ENCODE measurements at regions not wholly inside any gene's neighbourhood (a gene's known extent, or its start where the extent isn't known, plus 50 kb on each side); places are given as distances from the start of the nearest gene placed in this dataset.

DNA sequence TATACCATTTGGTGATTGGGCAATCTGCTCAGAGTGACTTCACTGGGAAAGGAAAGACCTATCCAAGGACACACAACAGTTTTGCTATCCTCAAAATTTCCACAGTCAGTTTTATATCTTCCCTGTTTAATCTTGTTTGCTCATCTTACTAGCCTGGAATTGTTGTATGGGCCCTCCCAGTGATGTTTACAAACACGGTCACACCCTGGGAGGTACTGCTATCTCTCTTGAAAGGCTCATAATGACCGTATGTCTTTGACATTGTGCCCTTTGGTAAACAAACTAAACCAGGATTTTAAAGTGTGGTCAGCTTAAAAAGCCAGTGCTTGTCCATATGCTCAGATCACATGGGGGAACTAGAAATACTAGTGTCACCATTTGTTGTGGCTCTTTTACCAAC is 277.0 kb downstream of the CDH2 start:
- Histone ChIP-seq H3K4me3 (ENCODE audit: low read depth, low read length) (no peak overlapping the region), H3K27ac (no peak overlapping the region), H3K9me3 (ENCODE audit: severe bottlenecking) (no peaks in the 10 kb centered on the region), H3K27me3 (ENCODE audit: insufficient read depth, low read depth, severe bottlenecking) (no peaks in the 10 kb centered on the region), H3K36me3 (no peaks in the 10 kb centered on the region)
- TF ChIP-seq, protein P1, sequence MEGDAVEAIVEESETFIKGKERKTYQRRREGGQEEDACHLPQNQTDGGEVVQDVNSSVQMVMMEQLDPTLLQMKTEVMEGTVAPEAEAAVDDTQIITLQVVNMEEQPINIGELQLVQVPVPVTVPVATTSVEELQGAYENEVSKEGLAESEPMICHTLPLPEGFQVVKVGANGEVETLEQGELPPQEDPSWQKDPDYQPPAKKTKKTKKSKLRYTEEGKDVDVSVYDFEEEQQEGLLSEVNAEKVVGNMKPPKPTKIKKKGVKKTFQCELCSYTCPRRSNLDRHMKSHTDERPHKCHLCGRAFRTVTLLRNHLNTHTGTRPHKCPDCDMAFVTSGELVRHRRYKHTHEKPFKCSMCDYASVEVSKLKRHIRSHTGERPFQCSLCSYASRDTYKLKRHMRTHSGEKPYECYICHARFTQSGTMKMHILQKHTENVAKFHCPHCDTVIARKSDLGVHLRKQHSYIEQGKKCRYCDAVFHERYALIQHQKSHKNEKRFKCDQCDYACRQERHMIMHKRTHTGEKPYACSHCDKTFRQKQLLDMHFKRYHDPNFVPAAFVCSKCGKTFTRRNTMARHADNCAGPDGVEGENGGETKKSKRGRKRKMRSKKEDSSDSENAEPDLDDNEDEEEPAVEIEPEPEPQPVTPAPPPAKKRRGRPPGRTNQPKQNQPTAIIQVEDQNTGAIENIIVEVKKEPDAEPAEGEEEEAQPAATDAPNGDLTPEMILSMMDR (IDR thresholded peaks at IDR 0.05; ENCODE audit: low read depth, low read length): no peak
- DNase-seq: no peak

DNA sequence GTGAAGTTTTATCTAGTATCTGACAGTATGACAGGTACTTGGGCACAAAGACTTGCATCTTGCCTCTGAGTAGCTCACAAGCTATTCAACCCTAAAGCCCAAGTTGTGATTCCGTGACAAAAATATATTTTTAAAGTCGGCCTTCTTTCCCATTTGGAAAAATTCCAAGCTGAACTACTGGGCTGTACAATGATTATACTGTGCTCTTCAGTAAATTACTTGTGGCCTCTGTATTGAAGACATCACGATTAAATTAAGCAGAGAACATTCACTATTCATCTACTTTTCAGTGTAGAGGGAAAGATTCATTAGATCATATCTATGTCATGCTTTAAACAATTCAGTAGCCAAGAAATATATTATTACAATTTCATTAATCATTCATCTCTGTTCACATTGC is 282.2 kb downstream of the CDH2 start:
- Histone ChIP-seq H3K36me3 (no peaks in the 10 kb centered on the region), H3K27ac (no peak overlapping the region), H3K4me3 (ENCODE audit: low read depth, low read length) (no peak overlapping the region), H3K9me3 (ENCODE audit: severe bottlenecking) (no peaks in the 10 kb centered on the region), H3K27me3 (ENCODE audit: insufficient read depth, low read depth, severe bottlenecking) (no peaks in the 10 kb centered on the region)
- TF ChIP-seq, protein P1 (IDR thresholded peaks at IDR 0.05; ENCODE audit: low read depth, low read length): no peak
- no peak for DNase-seq

DNA sequence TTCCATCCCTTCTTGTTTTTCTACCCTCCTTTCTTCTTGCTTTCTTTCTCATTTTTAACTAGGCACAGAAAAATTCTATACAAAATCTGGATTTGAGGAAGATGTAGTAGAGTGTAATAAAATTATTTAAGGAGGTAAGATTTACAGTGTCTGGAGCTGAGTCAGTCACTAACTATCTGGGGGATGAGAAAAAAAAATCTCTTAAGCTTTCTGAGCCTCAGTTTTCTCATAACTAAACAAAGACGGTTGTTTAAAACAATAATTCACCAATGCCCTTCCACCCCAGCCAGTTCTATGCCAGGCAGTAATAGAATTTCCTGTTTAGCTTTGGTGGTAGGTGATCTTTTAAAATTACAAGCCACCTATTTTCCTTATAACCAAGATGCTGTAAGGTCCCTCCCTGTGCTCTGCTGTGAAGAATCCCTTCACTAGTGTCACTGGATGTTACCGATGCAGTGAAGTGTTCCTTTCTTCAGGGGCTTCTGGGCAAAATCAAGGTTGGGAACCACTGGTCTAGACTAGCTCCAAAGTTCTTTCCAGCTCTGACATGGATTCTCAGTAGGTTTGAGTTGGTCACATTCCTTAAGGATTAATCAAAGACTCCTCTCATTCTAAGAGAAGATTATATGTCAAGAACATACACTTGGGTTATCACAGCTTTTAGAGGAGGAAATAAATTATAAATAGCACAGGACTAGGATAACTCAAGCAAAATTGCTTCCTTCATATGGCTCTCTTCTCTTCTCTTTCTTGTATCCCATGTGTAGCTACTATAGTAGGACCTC is 289.0 kb downstream of the CDH2 start:
- DNase-seq: no peak
- Histone ChIP-seq H3K36me3 (no peaks in the 10 kb centered on the region), H3K4me3 (ENCODE audit: low read depth, low read length) (no peak overlapping the region), H3K27me3 (ENCODE audit: insufficient read depth, low read depth, severe bottlenecking) (no peaks in the 10 kb centered on the region), H3K9me3 (ENCODE audit: severe bottlenecking) (no peaks in the 10 kb centered on the region), H3K27ac (no peak overlapping the region)
- TF ChIP-seq, protein P1 (IDR thresholded peaks at IDR 0.05; ENCODE audit: low read depth, low read length): no peak

- H3K27ac ChIP-seq: no peak overlapping the region
- no peaks in the 10 kb centered on the region for H3K27me3 ChIP-seq (ENCODE audit: insufficient read depth, low read depth, severe bottlenecking)
- H3K36me3 ChIP-seq: no peaks in the 10 kb centered on the region
- H3K9me3 ChIP-seq (ENCODE audit: severe bottlenecking): no peaks in the 10 kb centered on the region
- TF ChIP-seq, protein P1 (IDR thresholded peaks at IDR 0.05; ENCODE audit: low read depth, low read length): no peak
- no peak for DNase-seq
- no peak overlapping the region for H3K4me3 ChIP-seq (ENCODE audit: low read depth, low read length)
Observed at GRCh38 chr18:27887287-27887686, 289.6 kb downstream of the CDH2 start.

GRCh38 chr18:27879540-27879939 is 297.4 kb downstream of the CDH2 start:
- H3K27ac ChIP-seq: no peak overlapping the region
- H3K27me3 ChIP-seq (ENCODE audit: insufficient read depth, low read depth, severe bottlenecking): no peaks in the 10 kb centered on the region
- no peaks in the 10 kb centered on the region for H3K36me3 ChIP-seq
- no peak overlapping the region for H3K4me3 ChIP-seq (ENCODE audit: low read depth, low read length)
- H3K9me3 ChIP-seq (ENCODE audit: severe bottlenecking): no peaks in the 10 kb centered on the region
- TF ChIP-seq, protein P1 (IDR thresholded peaks at IDR 0.05; ENCODE audit: low read depth, low read length): no peak
- DNase-seq: no peak

DNA sequence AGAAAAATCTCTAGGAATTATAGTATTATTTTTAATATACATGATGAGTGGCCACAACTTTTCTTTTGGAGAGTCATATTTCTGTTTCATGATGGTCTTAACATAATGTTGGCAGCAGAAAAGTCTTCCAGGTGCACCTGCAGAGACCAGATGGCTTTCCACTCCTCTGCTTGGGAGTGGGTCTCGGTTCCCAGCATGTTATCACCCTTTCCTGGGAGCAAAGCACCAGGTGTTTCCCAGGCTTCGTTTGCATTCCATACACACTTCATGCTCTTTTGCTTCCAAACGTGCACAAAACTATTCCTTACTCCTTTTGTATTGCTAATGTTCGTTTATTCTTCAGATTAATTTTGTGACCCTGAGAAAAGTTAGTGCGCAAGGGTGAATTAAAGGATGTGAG is 305.2 kb downstream of the CDH2 start:
- H3K36me3 ChIP-seq: no peaks in the 10 kb centered on the region
- DNase-seq: no peak
- H3K4me3 ChIP-seq (ENCODE audit: low read depth, low read length): no peak overlapping the region
- TF ChIP-seq, protein P1 (IDR thresholded peaks at IDR 0.05; ENCODE audit: low read depth, low read length): no peak
- H3K27ac ChIP-seq: no peak overlapping the region
- H3K9me3 ChIP-seq (ENCODE audit: severe bottlenecking): no peaks in the 10 kb centered on the region
- H3K27me3 ChIP-seq (ENCODE audit: insufficient read depth, low read depth, severe bottlenecking): no peaks in the 10 kb centered on the region

Data from WERI-Rb-1 (cell line).